Calu3 (cell line): ENCODE measurements at regions not wholly inside any gene's neighbourhood (a gene's known extent, or its start where the extent isn't known, plus 50 kb on each side); places are given as distances from the start of the nearest gene placed in this dataset.

Experiments
- BruUV-seq: library from RNA; stranded (reverse); fragments of 400-500 nt; replicated peaks from 2 replicates; lab custom pipeline; 2021; lab: Mats Ljungman, UMichigan
- CTCF ChIA-PET: fragments of 300-600 bp; sonication (Branson Sonifier 250); formaldehyde crosslinking; loops from one replicate; lab custom pipeline; 2022; ENCODE audit warnings: antibody characterized with exemption; lab: Charles Lee
- DNase-seq: peaks from one replicate; pipeline ENCODE4 v3.0.0; 2022
- H3K27ac Mint-ChIP-seq: one replicate; pipeline ENCODE4 v1.8.0; 2022; ENCODE audit warnings: mixed read lengths; ENCODE audit not compliant: unreplicated experiment
- H3K27me3 Mint-ChIP-seq: one replicate; pipeline ENCODE4 v1.8.0; 2022; ENCODE audit warnings: mixed read lengths; ENCODE audit not compliant: unreplicated experiment
- H3K36me3 Mint-ChIP-seq: one replicate; pipeline ENCODE4 v1.8.0; 2022; ENCODE audit warnings: mild to moderate bottlenecking, moderate library complexity, mixed read lengths; ENCODE audit not compliant: insufficient read depth, unreplicated experiment
- H3K4me1 Mint-ChIP-seq: one replicate; pipeline ENCODE4 v1.8.0; 2022; ENCODE audit warnings: mild to moderate bottlenecking, low read depth, mixed read lengths; ENCODE audit not compliant: unreplicated experiment
- H3K4me3 Mint-ChIP-seq: one replicate; pipeline ENCODE4 v1.8.0; 2022; ENCODE audit warnings: mild to moderate bottlenecking, low read depth, moderate library complexity, mixed read lengths; ENCODE audit not compliant: unreplicated experiment
- H3K9me3 Mint-ChIP-seq: one replicate; pipeline ENCODE4 v1.8.0; 2022; ENCODE audit warnings: low read depth, mixed read lengths; ENCODE audit not compliant: unreplicated experiment
- intact Hi-C: fragments of 100-400 bp; cut with micrococcal nuclease; formaldehyde crosslinking; loops from one replicate; pipeline ENCODE4 v1.10.0; 2022; ENCODE audit not compliant: unreplicated experiment
- TF ChIP-seq, protein P1 (sequence below): fragments of 200-600 bp; IDR thresholded peaks from one replicate; pipeline ENCODE4 v1.8.0; 2022; ENCODE audit warnings: antibody characterized with exemption; ENCODE audit not compliant: unreplicated experiment

DNA sequence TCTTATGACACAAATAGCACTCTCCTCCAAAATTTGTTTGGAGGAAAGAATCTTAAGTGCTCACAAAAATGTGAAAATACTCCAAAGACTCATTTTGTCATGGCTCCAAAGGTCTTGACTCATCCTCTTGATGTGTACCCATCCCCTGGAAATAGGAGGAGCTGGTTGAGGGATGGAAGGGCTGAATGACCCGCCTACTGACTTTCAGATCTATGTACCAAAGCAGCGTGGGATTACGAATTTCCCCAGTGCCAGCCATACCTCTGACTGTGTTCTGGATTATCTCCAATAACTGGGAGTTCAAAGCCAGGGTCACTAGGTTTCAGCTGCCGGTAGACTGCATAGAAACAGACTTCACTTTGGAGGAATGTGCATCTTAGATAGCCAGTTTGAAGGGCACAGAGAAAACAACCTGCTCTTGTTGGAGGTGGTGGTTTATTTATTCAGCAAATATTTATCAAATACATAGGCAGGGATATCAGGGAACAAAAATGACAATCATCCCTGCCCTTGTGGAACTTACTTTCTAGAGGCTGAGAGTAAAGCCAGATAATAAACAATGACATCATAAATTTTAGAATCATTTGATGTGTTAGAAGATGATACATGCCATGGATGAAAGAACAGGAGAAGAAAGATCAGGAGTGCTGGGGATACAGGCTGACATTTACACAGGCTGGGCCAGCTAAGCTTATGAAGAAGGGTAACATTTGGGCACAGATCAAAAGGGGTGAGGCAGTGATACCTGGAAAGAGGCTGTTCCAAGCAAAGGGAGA, 246.6 kb downstream of the TBXT start:
- intact Hi-C loops = no loop called here
- DNase-seq = no peak
- TF ChIP-seq, protein P1, sequence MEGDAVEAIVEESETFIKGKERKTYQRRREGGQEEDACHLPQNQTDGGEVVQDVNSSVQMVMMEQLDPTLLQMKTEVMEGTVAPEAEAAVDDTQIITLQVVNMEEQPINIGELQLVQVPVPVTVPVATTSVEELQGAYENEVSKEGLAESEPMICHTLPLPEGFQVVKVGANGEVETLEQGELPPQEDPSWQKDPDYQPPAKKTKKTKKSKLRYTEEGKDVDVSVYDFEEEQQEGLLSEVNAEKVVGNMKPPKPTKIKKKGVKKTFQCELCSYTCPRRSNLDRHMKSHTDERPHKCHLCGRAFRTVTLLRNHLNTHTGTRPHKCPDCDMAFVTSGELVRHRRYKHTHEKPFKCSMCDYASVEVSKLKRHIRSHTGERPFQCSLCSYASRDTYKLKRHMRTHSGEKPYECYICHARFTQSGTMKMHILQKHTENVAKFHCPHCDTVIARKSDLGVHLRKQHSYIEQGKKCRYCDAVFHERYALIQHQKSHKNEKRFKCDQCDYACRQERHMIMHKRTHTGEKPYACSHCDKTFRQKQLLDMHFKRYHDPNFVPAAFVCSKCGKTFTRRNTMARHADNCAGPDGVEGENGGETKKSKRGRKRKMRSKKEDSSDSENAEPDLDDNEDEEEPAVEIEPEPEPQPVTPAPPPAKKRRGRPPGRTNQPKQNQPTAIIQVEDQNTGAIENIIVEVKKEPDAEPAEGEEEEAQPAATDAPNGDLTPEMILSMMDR = no peak
- Mint-ChIP-seq H3K27me3 (peaks cover 13% of the 10 kb centered on the region), H3K27ac (peak overlapping the region; percentile 4), H3K36me3 (no peaks in the 10 kb centered on the region), H3K4me1 (peaks cover 21% of the 10 kb centered on the region), H3K4me3 (no peak overlapping the region), H3K9me3 (peaks cover 3% of the 10 kb centered on the region)
- BruUV-seq = no TSS peak
- CTCF ChIA-PET = no interaction called here

- DNase-seq = no peak
- TF ChIP-seq, protein P1 = no peak
- no TSS peak for BruUV-seq
- intact Hi-C loops = no loop called here
- CTCF ChIA-PET = no interaction called here
- H3K27me3 Mint-ChIP-seq = peaks cover 28% of the 10 kb centered on the region
- no peak overlapping the region for H3K4me3 Mint-ChIP-seq
- peaks cover 3% of the 10 kb centered on the region for H3K9me3 Mint-ChIP-seq
- peaks cover 16% of the 10 kb centered on the region for H3K4me1 Mint-ChIP-seq
- no peaks in the 10 kb centered on the region for H3K36me3 Mint-ChIP-seq
- no peak overlapping the region for H3K27ac Mint-ChIP-seq
These were observed 250.1 kb downstream of the TBXT start for GRCh38 chr6:165917576-165917975.

DNA sequence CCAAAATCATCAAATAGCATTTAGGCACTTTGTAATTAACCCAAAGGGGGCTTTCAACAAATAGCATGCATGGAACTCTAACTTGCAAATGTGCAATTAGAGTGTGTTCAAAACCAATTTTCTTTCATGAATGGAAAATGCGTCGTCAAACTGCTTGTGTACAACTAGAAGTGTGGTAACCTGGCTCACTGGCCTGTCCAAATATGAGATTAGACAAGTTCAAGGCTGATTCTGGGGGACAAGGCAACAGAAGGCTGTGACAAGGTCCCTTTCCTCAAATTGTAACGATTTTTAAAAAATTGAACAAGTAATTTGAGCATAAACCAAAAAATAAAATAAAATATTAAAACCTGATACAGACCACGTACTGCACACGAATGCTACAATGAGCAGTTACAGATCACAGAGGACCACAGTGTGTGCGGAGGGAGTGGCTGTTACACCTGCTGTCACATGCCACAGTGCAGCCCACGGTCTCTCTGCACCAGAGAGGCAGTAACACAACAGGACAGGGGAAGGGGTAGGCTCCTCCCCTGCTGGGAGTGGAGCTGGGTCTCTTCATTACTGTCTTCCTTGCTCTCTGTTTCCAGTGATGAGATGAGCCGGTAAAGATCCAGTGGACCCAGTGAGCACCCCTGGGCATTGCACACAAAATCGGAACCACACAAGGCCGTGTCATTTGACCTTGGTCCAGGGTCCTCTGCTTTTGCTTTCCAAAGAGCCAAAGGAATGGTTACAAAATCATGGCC, 252.2 kb upstream of the PDE10A start:
- TF ChIP-seq, protein P1 = no peak
- H3K4me3 Mint-ChIP-seq = no peak overlapping the region
- no TSS peak for BruUV-seq
- no peaks in the 10 kb centered on the region for H3K4me1 Mint-ChIP-seq
- intact Hi-C loops = no loop called here
- H3K9me3 Mint-ChIP-seq = no peaks in the 10 kb centered on the region
- DNase-seq = no peak
- H3K36me3 Mint-ChIP-seq = no peaks in the 10 kb centered on the region
- peaks cover 29% of the 10 kb centered on the region for H3K27me3 Mint-ChIP-seq
- CTCF ChIA-PET = no interaction called here
- H3K27ac Mint-ChIP-seq = no peak overlapping the region

GRCh38 chr6:165913676-165914570, 250.9 kb upstream of the PDE10A start:
- intact Hi-C loops = no loop called here
- CTCF ChIA-PET = no interaction called here
- BruUV-seq = no TSS peak
- H3K9me3 Mint-ChIP-seq = no peaks in the 10 kb centered on the region
- no peak overlapping the region for H3K27ac Mint-ChIP-seq
- H3K4me3 Mint-ChIP-seq = no peak overlapping the region
- TF ChIP-seq, protein P1 = no peak
- peaks cover 41% of the 10 kb centered on the region for H3K27me3 Mint-ChIP-seq
- DNase-seq = no peak
- no peaks in the 10 kb centered on the region for H3K36me3 Mint-ChIP-seq
- no peaks in the 10 kb centered on the region for H3K4me1 Mint-ChIP-seq
